CD4-positive, alpha-beta memory T cell (primary cell): ENCODE measurements at regions not wholly inside any gene's neighbourhood (a gene's known extent, or its start where the extent isn't known, plus 50 kb on each side); places are given as distances from the start of the nearest gene placed in this dataset.

Experiments
- CTCF ChIA-PET: fragments of 350-600 bp; sonication (Branson Sonifier 250); formaldehyde crosslinking; loops from one replicate; lab custom pipeline; 2021; ENCODE audit warnings: inconsistent platforms; ENCODE audit not compliant: partially characterized antibody; lab: Charles Lee
- POLR2A ChIA-PET: fragments of 350-600 bp; sonication (Branson Sonifier 250); formaldehyde crosslinking; loops from one replicate; lab custom pipeline; 2021; ENCODE audit not compliant: partially characterized antibody; lab: Charles Lee
- DNase-seq, 5 donors: peaks; one replicate each; pipeline versions ENCODE4 v3.0.0 to v3.0.0-alpha.2; 2020 to 2022; ENCODE audit warnings: mixed read lengths in 1 of 5
- H3K27ac ChIP-seq: one replicate; pipeline ENCODE4 v1.7.0; 2013; ENCODE audit warnings: low read depth, low read length
- H3K27me3 ChIP-seq: 2 replicates; pipeline ENCODE4 v1.7.0; 2013; ENCODE audit warnings: mild to moderate bottlenecking, low read length, moderate library complexity; ENCODE audit not compliant: insufficient read depth
- H3K36me3 ChIP-seq: 2 replicates; pipeline ENCODE4 v1.7.0; 2013; ENCODE audit warnings: mild to moderate bottlenecking, low read length, moderate library complexity; ENCODE audit not compliant: insufficient read depth
- H3K4me1 ChIP-seq: 2 replicates; pipeline ENCODE4 v1.7.0; 2013; ENCODE audit warnings: mild to moderate bottlenecking, low read length, moderate library complexity; ENCODE audit not compliant: insufficient read depth
- H3K4me3 ChIP-seq, 2 donors: one replicate each; pipeline ENCODE4 v1.7.0; 2013; ENCODE audit warnings: low read length in 2 of 2, mild to moderate bottlenecking in 1 of 2
- H3K9me3 ChIP-seq, 2 donors: one replicate each; pipeline ENCODE4 v1.7.0; 2013; ENCODE audit warnings: low read length in 2 of 2, control low read depth in 1 of 2; ENCODE audit not compliant: control insufficient read depth in 1 of 2
- H3K27ac Mint-ChIP-seq, 7 donors: one replicate each; pipeline ENCODE4 v1.8.0; 2020 to 2021; ENCODE audit warnings: mixed read lengths in 7 of 7, mild to moderate bottlenecking in 6 of 7, inconsistent platforms in 3 of 7, moderate library complexity in 3 of 7
- H3K27me3 Mint-ChIP-seq, 2 donors: one replicate each; pipeline ENCODE4 v1.8.0; 2020 to 2021; ENCODE audit warnings: mixed read lengths in 2 of 2
- H3K36me3 Mint-ChIP-seq, 2 donors: one replicate each; pipeline ENCODE4 v1.8.0; 2020 to 2021; ENCODE audit warnings: mixed read lengths in 2 of 2, inconsistent platforms in 1 of 2, mild to moderate bottlenecking in 1 of 2
- H3K4me1 Mint-ChIP-seq, 4 donors: one replicate each; pipeline ENCODE4 v1.8.0; 2020 to 2021; ENCODE audit warnings: mixed read lengths in 4 of 4, mild to moderate bottlenecking in 1 of 4
- H3K4me3 Mint-ChIP-seq, 8 donors: one replicate each; pipeline ENCODE4 v1.8.0; 2020 to 2021; ENCODE audit warnings: mixed read lengths in 8 of 8, mild to moderate bottlenecking in 7 of 8, moderate library complexity in 6 of 8, inconsistent platforms in 3 of 8
- H3K9me3 Mint-ChIP-seq, 8 donors: one replicate each; pipeline ENCODE4 v1.8.0; 2020 to 2021; ENCODE audit warnings: mixed read lengths in 8 of 8, mild to moderate bottlenecking in 5 of 8, inconsistent platforms in 3 of 8, moderate library complexity in 1 of 8
- intact Hi-C: fragments of 100-400 bp; cut with micrococcal nuclease; formaldehyde crosslinking; loops from one replicate; pipeline ENCODE4 v1.15.1; 2023

DNA sequence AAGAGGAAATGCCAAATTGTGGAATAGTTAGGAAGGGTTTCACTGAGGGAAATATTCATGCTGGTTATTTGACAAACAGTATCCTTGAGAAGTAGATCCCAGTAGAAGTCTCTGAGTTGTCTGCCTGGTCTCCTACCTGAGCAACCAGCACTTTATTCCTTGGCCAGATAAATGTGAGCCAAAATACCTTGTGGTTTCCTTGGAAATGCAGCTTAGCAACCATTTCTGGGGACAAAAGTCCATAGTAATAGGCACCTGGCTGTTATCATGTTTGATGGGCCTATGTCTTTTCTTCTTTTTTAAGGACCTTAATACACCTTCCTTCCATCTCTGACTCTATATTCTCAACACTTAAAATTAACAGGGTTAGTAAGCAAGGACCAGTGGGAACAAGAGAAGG lies 217.1 kb upstream of the MARCKS start:
- no peaks in the 10 kb centered on the region for H3K4me1 ChIP-seq
- Mint-ChIP-seq H3K4me1 (peaks cover 0 to 1% (median 0%) of the 10 kb centered on the region in 4 donors), H3K4me3 (no peak overlapping the region), H3K36me3 (no peaks in the 10 kb centered on the region), H3K27ac (no peak overlapping the region), H3K9me3 (no peaks in the 10 kb centered on the region), H3K27me3 (no peaks in the 10 kb centered on the region)
- H3K36me3 ChIP-seq: no peaks in the 10 kb centered on the region
- H3K27me3 ChIP-seq: no peaks in the 10 kb centered on the region
- H3K27ac ChIP-seq: no peak overlapping the region
- ChIA-PET POLR2A (no interaction called here), CTCF (no interaction called here)
- intact Hi-C loops: no loop called here
- H3K4me3 ChIP-seq: no peak overlapping the region
- no peak for DNase-seq
- no peaks in the 10 kb centered on the region for H3K9me3 ChIP-seq

DNA sequence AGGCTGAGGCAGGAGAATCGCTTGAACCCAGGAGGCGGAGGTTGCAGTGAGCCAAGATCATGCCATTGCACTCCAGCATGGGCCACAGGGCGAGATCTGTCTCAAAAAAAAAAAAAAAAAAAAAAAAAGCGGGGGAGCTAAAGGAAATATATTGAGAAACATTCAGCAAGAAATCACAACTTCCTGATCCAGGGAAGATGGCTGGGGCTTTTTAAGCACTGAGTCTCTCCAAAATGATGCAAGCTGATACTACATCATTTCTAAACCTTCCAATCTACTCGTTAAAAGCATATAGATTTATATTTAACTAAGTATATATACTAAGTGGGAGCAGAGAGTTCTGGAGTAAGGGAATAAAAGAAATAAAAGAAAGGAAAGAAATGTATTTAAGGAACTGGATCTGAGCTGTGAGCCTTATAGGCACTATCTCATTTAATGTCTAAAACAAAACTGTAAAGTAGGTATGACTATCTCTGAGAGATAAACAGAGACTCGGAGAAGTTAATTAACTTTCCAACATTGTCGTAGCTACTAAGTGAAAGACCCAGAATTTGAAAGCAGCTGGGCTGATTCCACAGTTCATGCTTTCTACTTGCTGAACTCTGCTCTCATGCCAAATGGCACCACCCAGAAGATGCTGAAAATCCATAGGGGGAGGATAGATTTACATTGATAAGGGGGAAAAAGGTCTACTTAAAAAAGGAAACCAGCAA lies 215.0 kb upstream of the MARCKS start:
- Histone ChIP-seq H3K36me3 (no peaks in the 10 kb centered on the region), H3K27ac (no peak overlapping the region), H3K4me3 (no peak overlapping the region), H3K9me3 (no peaks in the 10 kb centered on the region), H3K4me1 (no peaks in the 10 kb centered on the region), H3K27me3 (no peaks in the 10 kb centered on the region)
- Mint-ChIP-seq H3K27me3 (no peaks in the 10 kb centered on the region), H3K36me3 (no peaks in the 10 kb centered on the region), H3K27ac (no peak overlapping the region), H3K4me3 (no peak overlapping the region), H3K4me1 (no peaks in the 10 kb centered on the region), H3K9me3 (no peaks in the 10 kb centered on the region)
- POLR2A ChIA-PET: no interaction called here
- CTCF ChIA-PET: interaction anchor here (0.6 kb wide), 1 partner anchor 9 kb away, joined by 3 read pairs; no protein-coding TSS in a partner anchor
- intact Hi-C loops: no loop called here
- DNase-seq: no peak

DNA sequence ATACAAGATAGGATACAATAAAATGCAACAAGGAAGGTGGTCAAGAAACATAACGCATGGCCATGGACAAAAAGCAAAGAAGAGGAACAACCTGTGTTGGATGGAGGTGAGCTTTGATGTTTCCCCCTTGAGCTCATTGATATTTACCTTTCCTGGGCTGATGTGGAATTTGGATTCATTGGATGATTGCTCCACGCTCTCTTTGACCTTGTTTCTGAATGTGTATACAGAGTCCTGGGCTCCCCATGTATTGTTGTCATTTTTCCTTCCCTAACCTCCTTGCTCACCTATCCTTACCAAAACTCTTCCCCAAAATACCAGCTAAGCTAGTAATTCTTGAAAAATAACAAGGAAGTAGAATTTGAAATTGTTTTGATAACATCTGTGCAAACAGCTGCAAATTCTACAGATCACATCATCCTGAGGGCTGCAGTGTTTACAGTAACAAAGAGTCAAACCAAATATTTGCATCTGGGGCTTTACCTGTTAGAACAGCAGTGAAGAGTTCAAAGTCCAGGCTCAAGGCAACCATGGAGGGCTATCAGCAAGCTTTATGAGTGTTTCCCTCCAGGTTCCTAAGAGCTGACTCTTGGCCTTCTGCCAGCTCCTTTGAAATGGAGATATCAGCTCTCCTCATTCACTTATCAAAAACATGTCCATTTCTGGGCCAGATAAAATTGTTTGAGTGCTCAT lies 214.3 kb upstream of the MARCKS start:
- H3K36me3 Mint-ChIP-seq: no peaks in the 10 kb centered on the region
- ChIA-PET POLR2A (no interaction called here), CTCF (interaction anchor here (0.6 kb wide), 1 partner anchor 10 kb away, joined by 3 read pairs; no protein-coding TSS in a partner anchor)
- H3K27me3 Mint-ChIP-seq: no peaks in the 10 kb centered on the region
- no peak overlapping the region for H3K4me3 ChIP-seq
- H3K9me3 ChIP-seq: no peaks in the 10 kb centered on the region
- intact Hi-C loops: no loop called here
- peaks cover 0 to 3% (median 0%) of the 10 kb centered on the region in 8 donors for H3K9me3 Mint-ChIP-seq
- H3K27me3 ChIP-seq: no peaks in the 10 kb centered on the region
- no peaks in the 10 kb centered on the region for H3K4me1 Mint-ChIP-seq
- no peaks in the 10 kb centered on the region for H3K36me3 ChIP-seq
- no peak for DNase-seq
- no peak overlapping the region for H3K27ac Mint-ChIP-seq
- no peak overlapping the region for H3K4me3 Mint-ChIP-seq
- H3K27ac ChIP-seq: no peak overlapping the region
- H3K4me1 ChIP-seq: no peaks in the 10 kb centered on the region

- H3K36me3 Mint-ChIP-seq: no peaks in the 10 kb centered on the region
- no peak for DNase-seq
- intact Hi-C loops: no loop called here
- Histone ChIP-seq H3K9me3 (no peaks in the 10 kb centered on the region), H3K27me3 (no peaks in the 10 kb centered on the region), H3K36me3 (no peaks in the 10 kb centered on the region), H3K4me1 (no peaks in the 10 kb centered on the region), H3K4me3 (no peak overlapping the region), H3K27ac (no peak overlapping the region)
- POLR2A ChIA-PET: no interaction called here
- H3K4me3 Mint-ChIP-seq: no peak overlapping the region
- H3K9me3 Mint-ChIP-seq: peaks cover 0 to 3% (median 0%) of the 10 kb centered on the region in 8 donors
- H3K27ac Mint-ChIP-seq: no peak overlapping the region
- H3K27me3 Mint-ChIP-seq: no peaks in the 10 kb centered on the region
- CTCF ChIA-PET: no interaction called here
- no peaks in the 10 kb centered on the region for H3K4me1 Mint-ChIP-seq
Measured at GRCh38 chr6:113643407-113643770, 213.8 kb upstream of the MARCKS start.

- Mint-ChIP-seq H3K4me1 (no peaks in the 10 kb centered on the region), H3K27me3 (peaks cover 0 to 5% of the 10 kb centered on the region in 2 donors), H3K4me3 (no peak overlapping the region), H3K36me3 (no peaks in the 10 kb centered on the region), H3K27ac (no peak overlapping the region), H3K9me3 (peaks cover 0 to 3% (median 0%) of the 10 kb centered on the region in 8 donors)
- Histone ChIP-seq H3K4me3 (no peak overlapping the region), H3K27me3 (no peaks in the 10 kb centered on the region), H3K9me3 (no peaks in the 10 kb centered on the region), H3K36me3 (no peaks in the 10 kb centered on the region), H3K4me1 (no peaks in the 10 kb centered on the region), H3K27ac (no peak overlapping the region)
- ChIA-PET CTCF (no interaction called here), POLR2A (no interaction called here)
- DNase-seq: no peak
- intact Hi-C loops: no loop called here
Measured at GRCh38 chr6:113644861-113645575, 212.1 kb upstream of the MARCKS start.

DNA sequence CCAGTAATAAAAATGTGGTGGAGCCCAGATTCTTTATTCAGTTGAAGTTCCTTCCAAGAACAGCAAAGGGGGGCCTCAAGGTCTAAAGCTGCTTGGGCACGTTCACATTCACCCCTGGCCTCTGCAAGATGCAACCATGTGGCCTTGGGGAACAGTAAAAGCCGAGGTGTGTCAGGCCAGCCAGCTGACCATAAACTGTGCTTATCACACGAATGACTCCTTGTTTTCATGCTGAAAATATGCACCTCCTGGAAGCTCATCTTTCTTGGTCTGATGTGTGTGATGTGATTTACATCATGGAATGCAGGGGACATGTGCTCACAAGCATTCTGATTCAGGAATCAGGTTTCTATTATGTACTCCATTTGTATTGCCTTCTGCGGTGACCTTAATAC lies 211.6 kb upstream of the MARCKS start:
- H3K4me3 ChIP-seq: no peak overlapping the region
- no peaks in the 10 kb centered on the region for H3K27me3 ChIP-seq
- H3K27ac Mint-ChIP-seq: no peak overlapping the region
- H3K9me3 Mint-ChIP-seq: peaks cover 0 to 3% (median 0%) of the 10 kb centered on the region in 8 donors
- H3K27ac ChIP-seq: no peak overlapping the region
- H3K36me3 Mint-ChIP-seq: no peaks in the 10 kb centered on the region
- H3K4me1 Mint-ChIP-seq: no peaks in the 10 kb centered on the region
- ChIA-PET CTCF (interaction anchor here (1.4 kb wide), 1 partner anchor 11 kb away, joined by 3 read pairs; no protein-coding TSS in a partner anchor), POLR2A (no interaction called here)
- H3K4me3 Mint-ChIP-seq: no peak overlapping the region
- H3K9me3 ChIP-seq: no peaks in the 10 kb centered on the region
- no peak for DNase-seq
- H3K27me3 Mint-ChIP-seq: peaks cover 0 to 5% of the 10 kb centered on the region in 2 donors
- H3K4me1 ChIP-seq: no peaks in the 10 kb centered on the region
- H3K36me3 ChIP-seq: no peaks in the 10 kb centered on the region
- intact Hi-C loops: no loop called here

- intact Hi-C loops: no loop called here
- Mint-ChIP-seq H3K4me3 (no peak overlapping the region), H3K27ac (no peak overlapping the region), H3K9me3 (peaks cover 0 to 3% (median 0%) of the 10 kb centered on the region in 8 donors), H3K36me3 (no peaks in the 10 kb centered on the region), H3K27me3 (peaks cover 0 to 5% of the 10 kb centered on the region in 2 donors), H3K4me1 (no peaks in the 10 kb centered on the region)
- Histone ChIP-seq H3K4me3 (no peak overlapping the region), H3K27ac (no peak overlapping the region), H3K36me3 (no peaks in the 10 kb centered on the region), H3K27me3 (no peaks in the 10 kb centered on the region), H3K4me1 (no peaks in the 10 kb centered on the region), H3K9me3 (no peaks in the 10 kb centered on the region)
- DNase-seq: no peak
- CTCF ChIA-PET: interaction anchor here (1.4 kb wide), 1 partner anchor 10 kb away, joined by 3 read pairs; no protein-coding TSS in a partner anchor
- POLR2A ChIA-PET: no interaction called here
Measured at GRCh38 chr6:113645986-113646385, 211.2 kb upstream of the MARCKS start.
